Stromal cell of bone marrow (primary cell): ENCODE measurements at regions not wholly inside any gene's neighbourhood (a gene's known extent, or its start where the extent isn't known, plus 50 kb on each side); places are given as distances from the start of the nearest gene placed in this dataset.

ENCODE experiments used
- DNase-seq: peaks from one replicate; pipeline ENCODE4 v3.0.0-alpha.2; 2012; ENCODE audit warnings: low read depth

DNA sequence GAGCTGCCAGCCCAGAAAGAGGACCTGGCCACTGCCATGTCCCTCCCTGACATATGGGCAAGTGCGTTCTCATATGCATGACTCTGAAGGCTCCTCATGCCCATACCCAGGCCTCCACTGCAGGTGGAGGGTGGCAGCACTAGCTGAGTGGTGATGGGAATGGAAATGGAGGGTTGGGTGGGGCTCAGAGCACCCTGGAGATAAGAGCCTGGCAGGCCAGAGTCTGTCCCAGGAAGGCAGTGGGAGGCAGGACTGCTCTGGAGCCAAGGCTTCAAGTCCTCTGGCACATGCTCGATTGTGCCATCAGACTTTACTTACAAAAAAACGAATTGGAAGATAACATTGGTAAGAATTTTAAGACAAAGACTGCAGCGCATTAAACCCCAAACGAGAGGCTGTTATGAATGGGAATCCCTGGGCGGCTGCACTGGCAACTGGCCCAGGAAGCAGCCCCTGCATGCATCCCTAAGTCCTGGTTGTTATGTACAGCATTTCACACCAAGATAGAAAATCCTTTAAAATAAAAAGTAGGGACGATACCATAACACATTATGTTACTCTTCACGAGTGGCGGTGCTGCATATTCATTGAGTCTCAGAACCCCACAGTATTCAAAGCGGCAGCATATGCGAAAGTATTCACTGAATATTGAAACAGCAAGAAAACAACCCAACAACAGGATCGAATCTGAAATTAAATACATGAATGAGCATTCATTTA lies 81.7 kb upstream of the FAM98A start:
- DNase-seq = no peak

DNA sequence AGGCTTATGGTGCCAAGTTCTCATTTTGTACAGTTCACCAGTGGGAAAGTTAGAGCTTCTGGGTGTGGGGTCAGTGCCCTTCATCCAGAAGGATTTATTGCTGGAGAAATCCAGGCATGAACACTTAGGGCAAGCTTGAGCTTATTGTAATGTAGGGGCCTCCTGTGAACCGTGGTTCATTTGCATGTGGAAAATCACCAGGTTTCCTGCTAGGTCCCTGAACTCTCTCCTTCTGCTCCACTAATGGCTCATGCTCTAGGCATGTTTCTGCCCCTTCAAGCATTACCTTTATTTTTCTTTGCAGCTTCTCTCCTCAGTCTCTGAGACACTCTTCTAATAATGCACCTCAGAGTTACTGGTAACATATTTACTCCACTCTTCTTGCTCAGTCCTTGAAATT lies 79.3 kb upstream of the FAM98A start:
- no peak for DNase-seq

DNA sequence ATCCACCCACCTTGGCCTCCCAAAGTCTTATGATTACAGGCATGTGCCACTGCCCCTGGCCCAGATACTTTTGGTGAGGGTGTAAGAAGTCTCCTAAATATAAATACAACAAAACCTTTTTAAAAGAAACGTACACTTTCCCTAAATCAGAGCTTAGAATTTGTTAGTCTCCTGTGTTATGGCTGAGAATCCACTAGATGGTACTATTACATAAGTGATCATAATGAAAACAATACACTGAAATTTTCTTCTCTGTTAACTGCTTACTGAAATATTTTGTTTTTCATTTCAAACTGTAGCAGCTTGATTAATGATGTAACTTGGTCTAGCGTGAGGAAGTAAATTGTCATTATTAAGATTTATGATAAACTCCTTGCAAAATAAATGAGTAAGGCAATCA lies 74.8 kb upstream of the FAM98A start:
- DNase-seq = peak; percentile 7

DNA sequence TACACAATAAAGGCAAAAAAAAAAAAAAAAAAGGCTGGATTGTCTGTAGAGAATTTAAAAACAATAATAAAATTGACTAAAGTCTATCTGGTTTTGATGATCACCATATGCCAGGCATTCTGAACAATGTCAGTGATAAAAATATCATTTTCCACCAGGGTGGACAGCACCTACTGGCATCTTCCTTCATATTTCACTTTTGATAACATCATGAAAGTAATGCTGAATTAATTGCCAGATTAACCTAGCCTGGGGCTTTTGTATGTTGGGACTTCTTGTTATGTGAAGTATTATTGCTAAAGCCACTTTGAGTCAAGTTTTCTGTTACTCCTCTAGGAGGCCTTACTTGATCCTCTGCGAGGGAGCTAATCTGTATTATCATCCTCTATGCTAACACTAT lies 73.8 kb upstream of the FAM98A start:
- DNase-seq = no peak

DNA sequence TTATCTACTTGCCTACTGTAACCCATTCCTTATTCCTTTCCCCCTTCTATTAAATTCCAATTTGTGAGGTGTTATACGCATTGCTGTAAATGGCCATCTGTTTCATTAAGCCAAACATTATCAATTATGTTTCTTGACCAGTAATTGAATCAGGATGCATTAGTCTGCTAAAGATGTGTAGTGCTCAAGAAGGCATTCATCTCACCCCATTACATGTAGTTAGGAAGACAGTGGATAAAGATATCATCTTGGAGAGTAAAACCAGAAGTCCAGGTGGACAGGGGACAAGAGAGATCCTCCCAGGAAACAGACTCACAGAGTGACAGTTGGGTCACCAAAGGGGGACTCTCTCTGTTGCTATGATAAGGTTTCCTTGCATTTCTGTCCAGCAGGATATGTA lies 73.3 kb upstream of the FAM98A start:
- no peak for DNase-seq

DNA sequence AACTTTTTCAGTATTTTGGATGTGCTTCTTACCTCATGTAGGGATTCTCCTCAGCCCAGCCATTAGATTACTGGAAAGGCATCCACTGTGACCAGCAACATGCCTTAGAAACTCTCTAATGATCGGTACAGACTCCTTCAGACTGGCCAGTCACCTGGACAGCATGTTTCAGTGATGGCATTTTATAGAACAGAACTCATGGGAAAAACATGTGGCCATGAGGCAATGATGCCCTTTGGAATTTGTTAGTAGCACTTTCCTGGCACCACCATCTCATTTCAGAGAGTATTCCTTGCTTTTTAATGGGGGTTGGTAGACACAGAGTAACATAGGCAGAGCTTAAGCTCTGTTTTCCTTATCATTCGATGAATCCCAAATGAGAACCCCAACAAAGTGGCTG lies 72.1 kb upstream of the FAM98A start:
- DNase-seq = no peak

DNA sequence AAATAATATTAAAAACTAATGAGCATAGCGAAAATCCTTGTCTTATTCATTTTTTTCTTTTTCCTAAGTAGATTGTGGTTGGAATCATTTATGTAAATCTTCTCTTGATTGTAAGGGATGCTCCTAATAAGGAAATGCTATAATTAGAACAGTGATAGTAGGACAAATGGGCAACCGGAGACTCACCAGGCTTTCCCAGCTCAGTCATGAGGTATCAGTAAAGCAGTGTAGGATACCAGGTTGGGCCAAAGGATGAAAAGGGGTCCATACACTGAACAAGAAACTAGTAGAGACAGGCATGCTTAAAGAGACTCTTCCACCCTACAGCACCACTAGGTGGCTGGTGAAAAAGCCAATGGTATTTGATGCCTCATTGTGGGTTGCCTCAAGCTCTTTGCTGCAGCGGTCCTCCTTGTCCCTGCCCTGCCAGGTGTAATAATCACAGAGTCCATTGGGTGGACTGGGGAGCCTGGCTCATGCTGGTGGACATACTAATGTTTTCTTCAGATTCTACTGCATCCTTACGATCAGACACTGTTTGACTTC lies 71.4 kb upstream of the FAM98A start:
- DNase-seq = no peak

DNA sequence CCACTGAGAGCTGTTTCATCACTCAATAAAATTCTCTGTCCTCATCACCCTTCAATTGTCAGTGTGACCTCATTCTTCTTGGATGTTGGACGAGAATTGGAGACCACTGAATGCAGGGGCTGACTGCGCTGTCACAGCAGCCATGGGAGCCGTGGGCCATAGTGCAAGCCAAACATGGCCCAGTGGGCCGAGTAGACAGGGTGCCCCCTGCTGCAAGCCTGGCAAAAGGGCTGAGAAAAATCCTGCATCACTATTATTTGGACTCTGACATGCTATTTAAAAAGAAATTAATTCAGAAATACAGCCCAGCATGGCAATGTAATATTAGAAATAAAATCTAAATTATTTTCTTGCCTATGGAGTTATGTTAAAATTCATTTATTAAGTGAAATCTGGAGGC lies 67.8 kb upstream of the FAM98A start:
- no peak for DNase-seq

DNA sequence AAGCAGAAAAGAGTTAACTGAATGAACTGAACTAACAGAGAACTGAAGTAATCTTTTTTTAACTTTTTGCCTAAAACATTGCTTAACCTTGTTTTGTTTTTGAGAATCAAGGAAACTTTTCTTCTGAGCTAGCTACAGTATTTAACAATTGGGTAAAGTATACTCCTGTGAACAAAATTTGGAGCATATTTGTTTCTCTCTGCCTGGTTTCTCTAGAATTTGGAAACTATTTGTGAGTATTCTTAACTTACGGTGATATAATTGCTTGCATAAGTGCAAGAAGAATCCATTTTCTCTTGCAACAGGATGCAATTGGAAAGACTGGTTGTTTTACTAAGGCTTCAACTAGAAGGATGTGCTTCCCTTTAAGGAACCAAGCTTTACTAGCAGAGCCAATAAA lies 65.9 kb upstream of the FAM98A start:
- DNase-seq = no peak

DNA sequence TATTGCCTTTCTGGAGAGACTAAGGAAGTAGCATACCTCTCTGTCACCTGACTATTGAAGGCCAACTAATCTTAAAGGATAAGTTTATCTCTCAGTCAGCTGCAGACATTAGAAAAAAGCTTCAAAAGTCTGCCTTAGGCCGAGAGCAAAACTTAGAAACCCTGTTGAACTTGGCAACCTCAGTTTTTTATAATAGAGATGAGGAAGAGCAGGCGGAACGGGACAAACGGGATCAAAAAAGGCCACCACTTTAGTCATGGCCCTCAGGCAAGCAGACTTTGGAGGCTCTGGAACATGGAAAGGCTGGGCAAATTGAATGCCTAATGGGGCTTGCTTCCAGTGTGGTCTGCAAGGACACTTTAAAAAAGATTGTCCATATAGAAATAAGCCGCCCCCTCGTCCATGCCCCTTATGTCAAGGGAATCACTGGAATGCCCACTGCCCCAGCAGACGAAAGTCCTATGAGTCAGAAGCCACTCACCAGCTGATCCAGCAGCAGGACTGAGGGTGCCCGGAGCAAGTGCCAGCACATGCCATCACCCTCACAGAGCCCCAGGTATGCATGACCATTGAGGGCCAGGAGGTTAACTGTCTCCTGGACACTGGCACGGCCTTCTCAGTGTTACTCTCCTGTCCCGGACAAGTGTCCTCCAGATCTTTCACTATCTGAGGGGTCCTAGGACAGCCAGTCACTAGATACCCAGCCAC lies 61.5 kb upstream of the FAM98A start:
- DNase-seq = no peak

DNA sequence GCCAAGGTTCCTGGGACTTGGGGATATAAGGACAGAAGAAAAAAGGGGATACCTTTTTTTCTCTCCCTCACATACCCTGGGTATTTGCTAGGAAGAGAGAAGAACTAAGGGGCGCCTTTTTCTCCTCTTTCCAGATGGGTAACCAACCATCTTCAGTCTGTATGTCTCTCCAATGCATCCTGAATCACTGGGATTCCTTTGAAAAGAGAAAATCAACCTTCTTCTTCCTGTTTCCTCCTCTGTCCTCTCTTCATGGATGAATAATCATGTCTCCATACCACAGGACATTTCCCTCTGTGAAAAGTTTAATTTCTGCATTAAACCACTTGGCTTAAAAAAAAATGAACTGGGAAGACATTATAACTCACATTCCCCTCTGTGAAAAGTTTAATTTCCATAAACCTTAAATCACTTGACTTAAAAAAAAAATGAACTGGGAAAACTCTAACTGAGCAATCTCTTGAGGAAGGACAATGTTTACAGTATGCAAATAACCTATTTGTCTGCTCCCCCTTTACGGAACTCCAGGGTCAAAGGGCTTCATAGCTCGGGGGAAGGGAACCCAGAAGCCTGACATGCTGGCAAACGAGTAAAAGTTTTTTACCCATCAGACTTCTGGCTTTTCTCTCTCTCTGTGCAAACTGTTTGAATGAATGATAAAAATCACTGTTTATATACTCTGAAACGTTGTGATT lies 56.7 kb upstream of the FAM98A start:
- no peak for DNase-seq

DNA sequence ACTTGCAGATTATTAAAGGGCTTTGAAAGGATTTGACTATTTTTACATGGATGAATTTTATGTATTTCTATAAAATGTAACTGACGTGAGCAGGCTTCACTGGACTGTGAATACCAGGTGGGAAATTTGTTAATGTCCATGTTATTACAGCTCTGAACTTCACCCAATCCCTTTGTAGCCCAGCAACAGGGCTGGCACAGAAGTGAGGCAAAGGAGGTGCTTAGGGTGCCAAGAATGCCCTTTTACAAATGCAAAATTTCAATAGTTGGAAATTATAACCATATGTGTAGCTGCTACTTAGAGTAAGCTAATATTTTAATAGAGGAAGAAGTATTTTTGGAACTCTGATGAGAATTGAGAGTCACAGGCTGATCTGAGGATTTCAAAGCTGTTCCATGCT lies 53.7 kb upstream of the FAM98A start:
- DNase-seq = no peak

DNA sequence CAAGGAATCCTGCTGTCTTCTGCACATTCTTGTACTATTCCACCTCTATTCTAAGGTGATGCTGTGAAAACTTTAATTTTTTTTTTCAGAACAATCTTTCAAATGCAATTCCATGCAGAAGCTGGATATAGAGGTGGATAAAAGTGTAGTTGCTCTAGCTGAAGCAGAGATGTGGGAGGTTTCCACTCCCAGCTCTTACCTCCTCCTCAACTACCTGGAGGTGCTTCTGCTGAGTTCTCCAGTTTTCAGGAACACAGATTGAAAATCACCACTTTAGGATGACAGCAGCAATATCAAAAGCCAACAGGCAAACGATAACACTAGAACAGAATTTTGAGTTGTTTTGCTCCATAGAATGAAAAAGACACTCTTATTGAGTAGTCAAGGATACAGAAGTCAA lies 51.1 kb upstream of the FAM98A start:
- no peak for DNase-seq
